Brain microvascular endothelial cell (primary cell): ENCODE measurements at regions not wholly inside any gene's neighbourhood (a gene's known extent, or its start where the extent isn't known, plus 50 kb on each side); places are given as distances from the start of the nearest gene placed in this dataset.

Experiments used
- DNase-seq: peaks from one replicate; pipeline ENCODE4 v3.0.0-alpha.2; 2020
- H3K27ac ChIP-seq: fragments of 250-450 bp; sonication (Bioruptor Pico); 2 replicates; pipeline ENCODE4 v1.5.1; 2020; ENCODE audit warnings: mild to moderate bottlenecking, moderate library complexity
- H3K27me3 ChIP-seq: fragments of 250-450 bp; sonication (Bioruptor Pico); replicated peaks from 2 replicates; pipeline ENCODE4 v1.5.1; 2020; ENCODE audit warnings: mild to moderate bottlenecking
- H3K36me3 ChIP-seq: fragments of 250-450 bp; sonication (Bioruptor Pico); replicated peaks from 2 replicates; pipeline ENCODE4 v1.5.1; 2020; ENCODE audit warnings: mild to moderate bottlenecking
- H3K4me3 ChIP-seq: 2 replicates; pipeline ENCODE4 v1.5.1; 2011; ENCODE audit warnings: low read depth, mild to moderate bottlenecking, control low read depth, low read length, moderate library complexity
- in situ Hi-C: cut with HindIII; loops from 2 replicates; pipeline ENCODE4 v1.10.0; 2017; ENCODE audit warnings: low sequenced_read_pairs, low pct_ligation_motif_present
- TF ChIP-seq, protein P1 (sequence below): IDR thresholded peaks from 2 replicates; pipeline ENCODE4 v1.5.1; 2011; ENCODE audit warnings: low read depth, mild to moderate bottlenecking, moderate library complexity, low read length, control low read depth, inconsistent platforms; ENCODE audit errors: missing control alignments

DNA sequence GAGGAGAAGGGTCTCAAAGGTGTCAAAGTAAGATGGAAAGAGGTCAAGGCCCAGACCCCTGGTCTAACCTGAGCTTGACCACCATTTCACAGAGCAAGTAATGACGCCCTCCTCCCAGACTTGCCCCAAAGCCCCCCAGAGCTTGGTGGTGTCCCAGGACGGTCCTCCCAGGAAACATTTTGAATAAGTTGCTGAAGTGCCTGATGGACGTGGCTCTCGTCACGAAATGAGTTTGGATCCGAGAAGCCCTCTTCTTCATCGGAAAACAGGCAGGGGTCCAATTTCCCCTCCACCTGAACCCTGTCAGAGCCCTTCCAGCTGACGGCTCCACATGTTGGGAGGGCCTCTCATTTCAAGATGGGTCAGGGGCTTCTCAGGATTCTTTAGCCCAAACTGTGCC lies 54.5 kb upstream of the TPM4 start:
- H3K4me3 ChIP-seq: no peak overlapping the region
- H3K27ac ChIP-seq: no peak overlapping the region

DNA sequence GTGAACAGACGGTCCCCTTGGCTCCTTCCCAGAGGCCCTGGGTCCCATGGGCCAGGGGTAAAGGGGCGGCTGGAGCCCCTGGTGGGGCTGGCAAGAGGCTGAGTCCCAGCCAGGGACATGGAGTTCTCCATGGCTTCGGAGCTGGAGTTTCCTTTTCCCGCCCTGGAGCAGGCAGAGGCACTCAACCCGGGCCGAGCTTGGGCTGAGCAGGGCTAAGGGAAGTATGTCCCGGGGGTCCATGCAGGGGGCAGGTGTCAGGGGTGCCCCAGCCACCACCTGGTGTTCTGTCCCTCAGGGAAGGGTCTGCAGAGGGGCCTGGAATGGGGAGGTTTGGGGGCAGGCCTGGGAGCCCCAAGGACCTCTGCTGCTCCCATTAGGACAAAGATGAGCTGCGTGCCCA lies 54.0 kb upstream of the TPM4 start:
- no peak for DNase-seq
- H3K27ac ChIP-seq: no peak overlapping the region
- TF ChIP-seq, protein P1, sequence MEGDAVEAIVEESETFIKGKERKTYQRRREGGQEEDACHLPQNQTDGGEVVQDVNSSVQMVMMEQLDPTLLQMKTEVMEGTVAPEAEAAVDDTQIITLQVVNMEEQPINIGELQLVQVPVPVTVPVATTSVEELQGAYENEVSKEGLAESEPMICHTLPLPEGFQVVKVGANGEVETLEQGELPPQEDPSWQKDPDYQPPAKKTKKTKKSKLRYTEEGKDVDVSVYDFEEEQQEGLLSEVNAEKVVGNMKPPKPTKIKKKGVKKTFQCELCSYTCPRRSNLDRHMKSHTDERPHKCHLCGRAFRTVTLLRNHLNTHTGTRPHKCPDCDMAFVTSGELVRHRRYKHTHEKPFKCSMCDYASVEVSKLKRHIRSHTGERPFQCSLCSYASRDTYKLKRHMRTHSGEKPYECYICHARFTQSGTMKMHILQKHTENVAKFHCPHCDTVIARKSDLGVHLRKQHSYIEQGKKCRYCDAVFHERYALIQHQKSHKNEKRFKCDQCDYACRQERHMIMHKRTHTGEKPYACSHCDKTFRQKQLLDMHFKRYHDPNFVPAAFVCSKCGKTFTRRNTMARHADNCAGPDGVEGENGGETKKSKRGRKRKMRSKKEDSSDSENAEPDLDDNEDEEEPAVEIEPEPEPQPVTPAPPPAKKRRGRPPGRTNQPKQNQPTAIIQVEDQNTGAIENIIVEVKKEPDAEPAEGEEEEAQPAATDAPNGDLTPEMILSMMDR: no peak
- no peaks in the 10 kb centered on the region for H3K27me3 ChIP-seq
- in situ Hi-C loops: no loop called here
- no peak overlapping the region for H3K4me3 ChIP-seq
- no peaks in the 10 kb centered on the region for H3K36me3 ChIP-seq

More for the DNA sequence above, 54.5 kb upstream of the TPM4 start:
- in situ Hi-C loops: no loop called here
- H3K27me3 ChIP-seq: no peaks in the 10 kb centered on the region
- no peak for DNase-seq
- TF ChIP-seq, protein P1: no peak
- H3K36me3 ChIP-seq: no peaks in the 10 kb centered on the region

DNA sequence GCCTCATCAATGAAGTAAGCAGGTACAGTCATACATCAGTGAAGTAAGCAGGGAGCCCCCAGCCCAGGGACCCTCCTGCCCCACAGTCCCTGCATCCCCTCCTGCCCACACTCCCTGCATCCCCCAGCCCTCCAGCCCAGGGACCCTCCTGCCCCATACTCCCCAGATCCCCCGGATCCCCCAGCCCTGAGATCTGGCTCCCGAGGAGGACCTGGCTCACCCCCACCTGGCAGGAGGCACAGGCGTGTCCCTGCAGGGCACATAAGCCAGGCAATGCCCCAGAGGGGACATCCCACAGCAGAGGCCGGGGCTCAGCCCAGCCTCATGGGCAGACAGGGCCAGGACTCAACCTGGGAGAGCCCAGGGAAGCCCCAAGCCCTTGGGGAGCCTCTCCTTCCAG lies 53.6 kb upstream of the TPM4 start:
- TF ChIP-seq, protein P1: no peak
- DNase-seq: no peak
- no peak overlapping the region for H3K27ac ChIP-seq
- H3K36me3 ChIP-seq: no peaks in the 10 kb centered on the region
- in situ Hi-C loops: no loop called here
- no peaks in the 10 kb centered on the region for H3K27me3 ChIP-seq
- no peak overlapping the region for H3K4me3 ChIP-seq

DNA sequence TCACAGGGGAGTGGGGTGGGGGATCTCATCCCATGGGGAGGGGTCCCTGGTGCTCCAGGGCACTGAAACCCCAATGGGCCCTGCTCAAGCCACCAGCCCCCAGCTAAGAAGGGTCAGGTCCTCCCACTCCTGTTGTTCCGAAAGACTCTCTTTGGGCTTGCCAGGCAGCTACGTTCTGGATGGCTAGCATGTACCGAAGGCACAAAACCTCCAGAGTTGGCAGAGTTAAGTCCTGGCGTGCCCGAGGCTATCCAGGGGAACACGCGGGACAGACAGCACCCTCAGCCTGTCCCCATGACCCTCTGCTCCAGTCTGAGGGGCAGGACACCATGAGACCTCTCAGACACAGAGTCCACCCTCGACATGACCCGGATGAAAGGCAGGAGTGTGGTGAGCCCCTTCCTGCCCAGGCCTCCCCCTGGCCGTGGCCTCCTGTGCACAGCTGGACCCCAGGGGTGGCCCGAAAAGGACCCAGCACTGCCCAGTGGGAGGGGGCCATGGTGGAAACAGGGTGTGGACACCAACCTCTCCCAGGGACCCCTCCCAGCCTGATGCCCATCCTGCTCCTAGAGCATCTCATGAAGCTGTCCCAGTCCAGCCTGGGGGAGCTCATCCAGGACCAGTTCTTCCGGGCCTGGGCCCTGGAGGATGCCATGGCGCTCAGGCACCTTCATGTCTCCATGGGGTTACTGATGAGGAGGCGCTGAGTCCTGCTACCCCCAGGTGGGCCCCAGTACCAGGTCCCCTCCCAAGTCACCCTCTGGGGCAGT lies 53.0 kb upstream of the TPM4 start:
- in situ Hi-C loops: no loop called here
- Histone ChIP-seq H3K27ac (no peak overlapping the region), H3K4me3 (no peak overlapping the region), H3K27me3 (no peaks in the 10 kb centered on the region), H3K36me3 (no peaks in the 10 kb centered on the region)
- TF ChIP-seq, protein P1: no peak
- no peak for DNase-seq

DNA sequence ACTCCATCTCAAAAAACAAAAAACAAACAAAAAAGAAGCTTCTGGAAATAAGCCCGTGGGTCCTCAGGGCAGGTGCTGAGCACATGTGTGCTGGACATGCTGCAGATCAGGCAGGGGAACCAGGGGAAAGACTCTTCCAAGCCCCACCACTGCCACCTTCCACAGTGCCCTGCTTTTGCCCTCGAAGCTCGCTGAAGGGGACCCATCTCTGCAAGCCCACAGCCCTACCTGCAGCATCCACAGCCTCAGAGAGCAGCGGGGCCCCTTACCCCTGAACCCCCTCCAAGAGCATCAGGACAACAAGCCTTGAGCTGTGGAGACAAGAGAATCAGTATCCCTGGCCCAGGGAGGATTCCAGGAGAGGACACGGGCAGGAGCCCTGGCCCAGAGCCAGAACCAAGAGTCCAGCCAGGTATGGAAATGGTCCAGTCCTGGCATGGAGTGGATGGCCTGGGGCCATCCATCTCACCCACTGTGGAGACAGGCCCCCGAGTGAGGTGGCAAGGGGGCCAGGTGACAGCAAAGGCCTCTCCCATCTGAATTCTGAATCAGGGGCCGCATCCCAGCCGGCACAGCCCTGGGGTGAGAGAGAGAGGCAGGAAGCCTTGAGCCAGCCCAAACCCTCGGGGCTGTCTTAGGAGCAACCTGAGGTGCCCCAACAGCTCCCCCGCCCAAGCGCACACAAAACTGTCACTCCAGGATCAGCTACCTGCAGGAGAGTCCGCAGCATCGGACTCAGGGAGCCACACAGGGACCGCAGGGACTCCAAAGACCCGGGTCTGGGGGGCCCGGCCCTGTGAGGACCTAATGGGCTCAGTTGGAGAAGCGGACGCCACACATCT lies 51.8 kb upstream of the TPM4 start:
- no peak overlapping the region for H3K4me3 ChIP-seq
- H3K36me3 ChIP-seq: no peaks in the 10 kb centered on the region
- DNase-seq: no peak
- TF ChIP-seq, protein P1: no peak
- no peak overlapping the region for H3K27ac ChIP-seq
- no peaks in the 10 kb centered on the region for H3K27me3 ChIP-seq
- in situ Hi-C loops: no loop called here
